Prostate gland (tissue), 2 donors: ENCODE measurements at regions not wholly inside any gene's neighbourhood (a gene's known extent, or its start where the extent isn't known, plus 50 kb on each side); places are given as distances from the start of the nearest gene placed in this dataset.

ENCODE experiments used
- CTCF ChIP-seq, 4 experiments: fragments of 200-600 bp in 2 of 4; fragments of 450-650 bp in 2 of 4; sonication (generic) in 2 of 4; IDR thresholded peaks; 1 replicate in 3 of 4; 2 replicates in 1 of 4; pipeline ENCODE4 v1.5.1; 2016 to 2019; ENCODE audit warnings: antibody characterized with exemption in 4 of 4, mild to moderate bottlenecking in 2 of 4, moderate library complexity in 2 of 4
- POLR2A ChIP-seq: fragments of 450-650 bp; IDR thresholded peaks from one replicate; pipeline ENCODE4 v1.6.1; 2016; ENCODE audit warnings: antibody characterized with exemption, mild to moderate bottlenecking

- TF ChIP-seq CTCF (IDR thresholded peaks at IDR 0.05) (no peak), POLR2A (no peak)
Measured at GRCh38 chr22:34776817-34777216, 289.1 kb upstream of the ISX start.
